Gastroesophageal sphincter (tissue), 4 donors: ENCODE measurements at regions not wholly inside any gene's neighbourhood (a gene's known extent, or its start where the extent isn't known, plus 50 kb on each side); places are given as distances from the start of the nearest gene placed in this dataset.

Experiments
- ATAC-seq: fragments of 150-250 bp; one replicate; pipeline ENCODE4 v1.9.1; 2016; ENCODE audit warnings: mild to moderate bottlenecking, moderate library complexity
- H3K27ac ChIP-seq, 4 donors: fragments of 200-600 bp; sonication (generic) in 3 of 4; 1 replicate in 3 of 4; 2 replicates in 1 of 4; pipeline ENCODE4 v1.5.1; 2016 to 2019
- H3K27me3 ChIP-seq: fragments of 200-600 bp; sonication (generic); one replicate; pipeline ENCODE4 v1.5.1; 2019
- H3K36me3 ChIP-seq, 2 donors: fragments of 200-600 bp; sonication (generic); one replicate each; pipeline ENCODE4 v1.5.1; 2019; ENCODE audit warnings: control low read depth in 1 of 2
- H3K4me1 ChIP-seq, 3 donors: fragments of 200-600 bp; sonication (generic); 1 replicate in 2 of 3; 2 replicates in 1 of 3; pipeline ENCODE4 v1.5.1; 2016 to 2019; ENCODE audit warnings: control low read depth in 2 of 3
- H3K4me3 ChIP-seq, 2 donors: fragments of 200-600 bp; sonication (generic); one replicate each; pipeline ENCODE4 v1.5.1; 2019; ENCODE audit warnings: mild to moderate bottlenecking in 1 of 2, moderate library complexity in 1 of 2
- H3K9me3 ChIP-seq, 3 donors: fragments of 200-600 bp; sonication (generic); one replicate each; pipeline ENCODE4 v1.5.1; 2017 to 2019; ENCODE audit warnings: control low read depth in 2 of 3
- CTCF ChIP-seq, 4 experiments: fragments of 200-600 bp in 2 of 4; fragments of 450-650 bp in 2 of 4; sonication (generic) in 1 of 4; IDR thresholded peaks; one replicate each; pipeline ENCODE4 v1.5.1; 2017 to 2019; ENCODE audit warnings: antibody characterized with exemption in 4 of 4, mild to moderate bottlenecking in 2 of 4, moderate library complexity in 2 of 4
- EP300 ChIP-seq: sonication (generic); formaldehyde crosslinking; IDR thresholded peaks from one replicate; pipeline ENCODE4 v1.6.1; 2017; ENCODE audit warnings: antibody characterized with exemption, mild to moderate bottlenecking
- POLR2A ChIP-seq, 2 donors: fragments of 450-650 bp; IDR thresholded peaks; one replicate each; pipeline ENCODE4 v1.6.1; 2017; ENCODE audit warnings: antibody characterized with exemption in 2 of 2, mild to moderate bottlenecking in 2 of 2, moderate library complexity in 1 of 2
- POLR2AphosphoS5 ChIP-seq: sonication (generic); formaldehyde crosslinking; IDR thresholded peaks from one replicate; pipeline ENCODE4 v1.6.1; 2017; ENCODE audit warnings: antibody characterized with exemption
- WGBS, 2 donors: methylation state at CpG; one replicate each; pipeline ENCODE4 v1.1.5; 2018; ENCODE audit warnings: low coverage in 1 of 2; 5-methylcytosine and 5-hydroxymethylcytosine counted together

GRCh38 chr9:86557063-86557766, 203.0 kb upstream of the TUT7 start:
- no peak overlapping the region for H3K27ac ChIP-seq
- 45 to 48% methylated on average over 4 to 5 of the region's 7 CpGs for WGBS, 2 donors
- ATAC-seq: peak; percentile 88

GRCh38 chr9:86555661-86556060, 201.5 kb upstream of the TUT7 start:
- ATAC-seq: no peak
- WGBS, 2 donors: 60 to 73% methylated on average over 1 to 2 of the region's 2 CpGs

More at GRCh38 chr9:86557063-86557766, 203.0 kb upstream of the TUT7 start:
- no peaks in the 10 kb centered on the region for H3K9me3 ChIP-seq
- no peak for TF ChIP-seq POLR2A (IDR thresholded peaks at IDR 0.05)
- no peak for TF ChIP-seq CTCF (IDR thresholded peaks at IDR 0.05)
- TF ChIP-seq POLR2AphosphoS5: no peak
- TF ChIP-seq EP300: no peak
- no peaks in the 10 kb centered on the region for H3K27me3 ChIP-seq
- no peaks in the 10 kb centered on the region for H3K36me3 ChIP-seq
- H3K4me3 ChIP-seq: no peak overlapping the region
- H3K4me1 ChIP-seq: peaks cover 0 to 5% (median 0%) of the 10 kb centered on the region in 3 donors

GRCh38 chr9:86550401-86550800, 196.2 kb upstream of the TUT7 start:
- no peak for TF ChIP-seq CTCF (IDR thresholded peaks at IDR 0.05)
- TF ChIP-seq POLR2AphosphoS5: no peak
- no peak for TF ChIP-seq EP300
- TF ChIP-seq POLR2A (IDR thresholded peaks at IDR 0.05): no peak
- no peak for ATAC-seq
- H3K36me3 ChIP-seq: no peaks in the 10 kb centered on the region
- H3K4me1 ChIP-seq: no peaks in the 10 kb centered on the region
- H3K4me3 ChIP-seq: no peak overlapping the region
- no peaks in the 10 kb centered on the region for H3K9me3 ChIP-seq
- H3K27me3 ChIP-seq: no peaks in the 10 kb centered on the region
- H3K27ac ChIP-seq: no peak overlapping the region
- WGBS, 2 donors: 94% methylated on average over 2 of the region's 2 CpGs; no CpG with 5 or more reads in 1 of the 2 donors

More at GRCh38 chr9:86555661-86556060, 201.5 kb upstream of the TUT7 start:
- no peaks in the 10 kb centered on the region for H3K36me3 ChIP-seq
- H3K4me1 ChIP-seq: peaks cover 0 to 5% (median 0%) of the 10 kb centered on the region in 3 donors
- no peaks in the 10 kb centered on the region for H3K27me3 ChIP-seq
- TF ChIP-seq CTCF (IDR thresholded peaks at IDR 0.05): no peak
- no peak for TF ChIP-seq POLR2A (IDR thresholded peaks at IDR 0.05)
- TF ChIP-seq POLR2AphosphoS5: no peak
- no peak for TF ChIP-seq EP300
- H3K27ac ChIP-seq: no peak overlapping the region
- no peaks in the 10 kb centered on the region for H3K9me3 ChIP-seq
- no peak overlapping the region for H3K4me3 ChIP-seq

- Histone ChIP-seq H3K9me3 (no peaks in the 10 kb centered on the region), H3K4me3 (no peak overlapping the region), H3K36me3 (no peaks in the 10 kb centered on the region), H3K27ac (no peak overlapping the region), H3K27me3 (no peaks in the 10 kb centered on the region), H3K4me1 (no peaks in the 10 kb centered on the region)
- ATAC-seq: no peak
- WGBS, 2 donors: 40 to 84% methylated on average over 1 to 2 of the region's 2 CpGs
- no peak for TF ChIP-seq EP300
- no peak for TF ChIP-seq POLR2AphosphoS5
- TF ChIP-seq CTCF (IDR thresholded peaks at IDR 0.05): no peak
- no peak for TF ChIP-seq POLR2A (IDR thresholded peaks at IDR 0.05)
Measured at GRCh38 chr9:86549920-86550319, 195.7 kb upstream of the TUT7 start.

- 70 to 86% methylated on average over 2 of the region's 2 CpGs for WGBS, 2 donors
- Histone ChIP-seq H3K36me3 (no peaks in the 10 kb centered on the region), H3K27ac (no peak overlapping the region), H3K4me3 (no peak overlapping the region), H3K9me3 (no peaks in the 10 kb centered on the region), H3K4me1 (no peaks in the 10 kb centered on the region), H3K27me3 (no peaks in the 10 kb centered on the region)
- TF ChIP-seq EP300 (no peak), POLR2A (IDR thresholded peaks at IDR 0.05) (no peak), POLR2AphosphoS5 (no peak), CTCF (IDR thresholded peaks at IDR 0.05) (no peak)
- no peak for ATAC-seq
Measured at GRCh38 chr9:86549401-86549811, 195.2 kb upstream of the TUT7 start.
